Upper lobe of left lung (tissue), 6 donors: ENCODE measurements at regions not wholly inside any gene's neighbourhood (a gene's known extent, or its start where the extent isn't known, plus 50 kb on each side); places are given as distances from the start of the nearest gene placed in this dataset.
A peak's percentile ranks its signal among the peaks of the same experiment; 100 is the strongest.
"Not testable (repeated sequence)": the region's sequence is repeated elsewhere in the genome, so short reads cannot be mapped to it uniquely, and the experiment has no call there.

ENCODE experiments used
- ATAC-seq, 2 donors: fragments of 200-7000 bp; cut with Tn5 transposase; one replicate each; pipeline ENCODE4 v1.9.1; 2022; ENCODE audit warnings: mild to moderate bottlenecking in 2 of 2, moderate library complexity in 2 of 2; ENCODE audit not compliant: low FRiP score in 2 of 2
- DNase-seq, 2 donors: peaks; one replicate each; pipeline ENCODE4 v3.0.0-alpha.2; 2019 to 2020
- H3K27ac ChIP-seq, 4 donors: fragments of 200-600 bp; sonication (generic); one replicate each; pipeline ENCODE4 v1.5.1; 2016 to 2019
- H3K27me3 ChIP-seq, 4 donors: fragments of 200-600 bp; sonication (generic); one replicate each; pipeline ENCODE4 v1.5.1; 2017 to 2019
- H3K36me3 ChIP-seq, 4 donors: fragments of 200-600 bp; sonication (generic); one replicate each; pipeline ENCODE4 v1.5.1; 2016 to 2019
- H3K4me1 ChIP-seq, 4 donors: fragments of 200-600 bp; sonication (generic); one replicate each; pipeline ENCODE4 v1.5.1; 2018 to 2019
- H3K4me3 ChIP-seq, 4 donors: fragments of 200-600 bp; sonication (generic); one replicate each; pipeline ENCODE4 v1.5.1; 2017 to 2019; ENCODE audit warnings: mild to moderate bottlenecking in 2 of 4, moderate library complexity in 1 of 4
- H3K9me3 ChIP-seq, 4 donors: fragments of 200-600 bp; sonication (generic); one replicate each; pipeline ENCODE4 v1.5.1; 2018 to 2019
- EP300 ChIP-seq, 4 donors: sonication (generic); formaldehyde crosslinking; IDR thresholded peaks; one replicate each; pipeline ENCODE4 v1.5.1; 2017; ENCODE audit warnings: antibody characterized with exemption in 4 of 4, control low read depth in 2 of 4
- POLR2A ChIP-seq, 4 donors: fragments of 450-650 bp; IDR thresholded peaks; one replicate each; pipeline ENCODE4 v1.5.1; 2016 to 2017; ENCODE audit warnings: antibody characterized with exemption in 4 of 4, mild to moderate bottlenecking in 2 of 4
- POLR2AphosphoS5 ChIP-seq, 2 donors: sonication (generic); formaldehyde crosslinking; IDR thresholded peaks; one replicate each; pipeline ENCODE4 v1.5.1; 2017; ENCODE audit warnings: antibody characterized with exemption in 2 of 2
- WGBS, 2 donors: methylation state at CpG; one replicate each; pipeline ENCODE4 v1.1.5; 2017 to 2018; 5-methylcytosine and 5-hydroxymethylcytosine counted together
- TF ChIP-seq, protein P1 (sequence below), 6 experiments: fragments of 450-650 bp in 4 of 6; fragments of 200-600 bp in 2 of 6; sonication (generic) in 2 of 6; IDR thresholded peaks; one replicate each; pipeline ENCODE4 v1.5.1; 2016 to 2019; ENCODE audit warnings: antibody characterized with exemption in 6 of 6
- donor health status: DM: no; HTN: no; CAD: no; lungs with moderate emphysema.
- donor health status: DM: no; HTN: yes; CAD: no; lungs with severe emphysema.

DNA sequence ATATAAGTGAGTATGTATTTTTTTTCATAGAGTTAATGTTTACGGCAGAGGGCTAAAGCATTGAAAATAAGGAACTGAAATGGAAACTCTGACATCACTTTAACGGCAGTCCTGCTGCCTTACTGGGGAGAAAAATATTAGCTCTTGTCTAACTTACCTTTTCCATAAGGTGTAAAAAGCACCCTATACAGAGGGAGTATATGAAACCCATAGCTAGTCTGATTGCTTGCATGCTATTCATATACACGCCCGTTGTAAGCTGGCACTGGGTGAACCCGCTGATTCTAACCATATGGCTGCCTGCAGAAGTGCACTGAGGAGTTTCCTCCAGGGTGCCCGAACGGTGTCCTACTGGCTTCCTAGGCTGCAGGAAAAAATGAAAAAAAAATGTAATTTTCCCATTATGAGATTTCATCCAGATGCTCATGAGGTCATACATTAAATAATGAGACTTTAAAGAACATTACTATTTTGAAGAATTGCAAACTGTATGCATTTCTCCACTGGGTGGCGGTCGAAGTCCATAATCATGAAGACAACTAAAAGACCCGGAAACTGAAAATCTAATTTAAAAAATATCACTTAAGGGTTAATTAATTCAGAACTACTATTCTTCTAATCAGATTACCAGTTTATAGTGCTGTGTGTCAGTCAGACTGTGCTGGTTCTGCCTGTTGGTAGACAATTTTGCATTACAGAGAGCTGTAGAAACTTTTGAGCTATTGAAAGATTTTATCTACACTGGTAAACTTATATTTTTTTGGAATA, 144.7 kb downstream of the ALX1 start:
- no peak overlapping the region for H3K4me3 ChIP-seq
- DNase-seq (peak in 1 of 2 donors; percentile 22), ATAC-seq (peak in 1 of 2 donors; percentile 55)
- H3K27ac ChIP-seq: no peak overlapping the region
- H3K36me3 ChIP-seq: no peaks in the 10 kb centered on the region
- H3K4me1 ChIP-seq: no peaks in the 10 kb centered on the region
- H3K27me3 ChIP-seq: no peaks in the 10 kb centered on the region
- no peaks in the 10 kb centered on the region for H3K9me3 ChIP-seq
- WGBS, 2 donors: 53 to 58% methylated on average over 10 of the region's 10 CpGs
- TF ChIP-seq POLR2AphosphoS5 (IDR thresholded peaks at IDR 0.05): no peak
- TF ChIP-seq, protein P1, sequence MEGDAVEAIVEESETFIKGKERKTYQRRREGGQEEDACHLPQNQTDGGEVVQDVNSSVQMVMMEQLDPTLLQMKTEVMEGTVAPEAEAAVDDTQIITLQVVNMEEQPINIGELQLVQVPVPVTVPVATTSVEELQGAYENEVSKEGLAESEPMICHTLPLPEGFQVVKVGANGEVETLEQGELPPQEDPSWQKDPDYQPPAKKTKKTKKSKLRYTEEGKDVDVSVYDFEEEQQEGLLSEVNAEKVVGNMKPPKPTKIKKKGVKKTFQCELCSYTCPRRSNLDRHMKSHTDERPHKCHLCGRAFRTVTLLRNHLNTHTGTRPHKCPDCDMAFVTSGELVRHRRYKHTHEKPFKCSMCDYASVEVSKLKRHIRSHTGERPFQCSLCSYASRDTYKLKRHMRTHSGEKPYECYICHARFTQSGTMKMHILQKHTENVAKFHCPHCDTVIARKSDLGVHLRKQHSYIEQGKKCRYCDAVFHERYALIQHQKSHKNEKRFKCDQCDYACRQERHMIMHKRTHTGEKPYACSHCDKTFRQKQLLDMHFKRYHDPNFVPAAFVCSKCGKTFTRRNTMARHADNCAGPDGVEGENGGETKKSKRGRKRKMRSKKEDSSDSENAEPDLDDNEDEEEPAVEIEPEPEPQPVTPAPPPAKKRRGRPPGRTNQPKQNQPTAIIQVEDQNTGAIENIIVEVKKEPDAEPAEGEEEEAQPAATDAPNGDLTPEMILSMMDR (IDR thresholded peaks at IDR 0.05): peak in 5 of 6 experiments; percentile 19 to 46 (median 30)

DNA sequence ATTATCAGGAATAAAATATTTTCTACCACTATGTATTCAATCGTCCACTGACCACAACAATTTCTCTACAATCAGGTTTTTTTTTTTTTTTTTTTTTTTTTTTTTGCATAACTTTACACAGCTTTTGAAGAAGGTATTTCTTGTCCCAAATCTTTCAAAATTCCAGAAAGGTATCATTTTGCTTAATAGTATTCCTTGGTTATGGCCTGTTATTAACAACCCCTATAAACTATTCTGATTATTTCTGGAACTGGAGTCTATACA, 145.3 kb downstream of the ALX1 start:
- H3K27ac ChIP-seq: no peak overlapping the region
- WGBS, 2 donors: 39 to 44% methylated on average over 1 of the region's 1 CpG
- H3K36me3 ChIP-seq: no peaks in the 10 kb centered on the region
- no peaks in the 10 kb centered on the region for H3K4me1 ChIP-seq
- H3K27me3 ChIP-seq: no peaks in the 10 kb centered on the region
- no peak overlapping the region for H3K4me3 ChIP-seq
- DNase-seq (no peak), ATAC-seq (no peak)
- H3K9me3 ChIP-seq: no peaks in the 10 kb centered on the region
- TF ChIP-seq POLR2A (IDR thresholded peaks at IDR 0.05) (no peak), POLR2AphosphoS5 (IDR thresholded peaks at IDR 0.05) (no peak), EP300 (IDR thresholded peaks at IDR 0.05) (no peak)
- TF ChIP-seq, protein P1 (IDR thresholded peaks at IDR 0.05): no peak

DNA sequence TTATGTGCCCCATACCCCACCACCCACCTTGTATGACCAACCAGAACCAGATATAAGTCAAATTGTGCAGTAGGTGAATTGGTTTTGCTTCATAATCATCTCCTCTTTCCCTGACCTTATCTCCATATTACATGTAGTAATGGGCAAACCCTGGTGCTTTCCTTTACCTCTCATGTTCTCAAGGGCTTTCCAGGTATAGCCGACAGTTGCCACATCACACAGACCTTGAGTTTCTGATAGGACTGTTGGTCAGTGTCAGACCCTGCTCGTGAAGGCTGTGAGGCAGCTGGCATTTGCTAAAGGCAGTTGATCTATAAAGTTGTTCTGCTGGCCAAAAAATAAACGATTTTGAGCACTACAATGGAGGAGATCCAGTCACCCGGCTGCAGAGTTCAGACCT, 145.9 kb downstream of the ALX1 start:
- no peak for ATAC-seq

DNA sequence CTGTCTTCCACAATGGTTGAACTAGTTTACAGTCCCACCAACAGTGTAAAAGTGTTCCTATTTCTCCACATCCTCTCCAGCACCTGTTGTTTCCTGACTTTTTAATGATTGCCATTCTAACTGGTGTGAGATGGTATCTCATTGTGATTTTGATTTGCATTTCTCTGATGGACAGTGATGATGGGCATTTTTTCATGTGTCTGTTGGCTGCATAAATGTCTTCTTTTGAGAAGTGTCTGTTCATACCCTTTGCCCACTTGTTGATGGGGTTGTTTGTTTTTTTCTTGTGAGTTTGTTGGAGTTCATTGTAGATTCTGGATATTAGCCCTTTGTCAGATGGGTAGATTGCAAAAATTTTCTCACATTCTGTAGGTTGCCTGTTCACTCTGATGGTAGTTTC, 153.1 kb downstream of the ALX1 start:
- not testable (repeated sequence) for ATAC-seq, DNase-seq, H3K27ac ChIP-seq, H3K36me3 ChIP-seq, H3K9me3 ChIP-seq, H3K4me3 ChIP-seq, H3K4me1 ChIP-seq, H3K27me3 ChIP-seq

More for the DNA sequence above, 145.9 kb downstream of the ALX1 start:
- Histone ChIP-seq H3K4me1 (no peaks in the 10 kb centered on the region), H3K27ac (no peak overlapping the region), H3K9me3 (no peaks in the 10 kb centered on the region), H3K27me3 (no peaks in the 10 kb centered on the region), H3K4me3 (no peak overlapping the region), H3K36me3 (no peaks in the 10 kb centered on the region)
- peak in 1 of 4 donors; percentile 26 for TF ChIP-seq EP300 (IDR thresholded peaks at IDR 0.05)
- no peak for TF ChIP-seq POLR2AphosphoS5 (IDR thresholded peaks at IDR 0.05)
- TF ChIP-seq POLR2A (IDR thresholded peaks at IDR 0.05): no peak
- TF ChIP-seq, protein P1 (IDR thresholded peaks at IDR 0.05): no peak
- peak in 1 of 2 donors; percentile 39 for DNase-seq
- 31 to 57% methylated on average over 4 of the region's 4 CpGs for WGBS, 2 donors

DNA sequence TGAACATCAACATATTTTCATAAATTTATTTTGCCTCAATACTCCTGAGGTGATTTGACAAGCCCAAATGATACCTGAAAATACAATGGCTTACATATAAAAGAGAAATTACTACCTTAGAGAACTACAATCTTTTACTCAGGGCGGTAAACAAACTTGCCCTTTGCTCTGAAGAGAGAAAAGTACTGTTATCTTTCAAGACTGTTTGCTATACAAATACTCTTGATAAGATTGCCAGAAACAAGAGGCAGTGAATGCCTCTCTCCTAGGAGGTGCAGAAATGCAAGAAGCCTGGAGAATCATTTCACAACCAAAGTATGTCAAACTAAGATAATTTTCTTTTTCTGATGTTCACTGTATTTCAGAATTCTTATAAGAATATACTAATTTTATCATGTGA, 160.3 kb downstream of the ALX1 start:
- H3K4me3 ChIP-seq: no peak overlapping the region
- H3K9me3 ChIP-seq: no peaks in the 10 kb centered on the region
- H3K27ac ChIP-seq: no peak overlapping the region
- no peak for DNase-seq
- peak; percentile 56 to 82 for ATAC-seq
- WGBS, 2 donors: 52 to 69% methylated on average over 1 of the region's 1 CpG
- H3K27me3 ChIP-seq: no peaks in the 10 kb centered on the region
- peaks cover 0 to 7% (median 5%) of the 10 kb centered on the region in 4 donors for H3K4me1 ChIP-seq
- H3K36me3 ChIP-seq: no peaks in the 10 kb centered on the region
- TF ChIP-seq POLR2A (IDR thresholded peaks at IDR 0.05) (no peak), EP300 (IDR thresholded peaks at IDR 0.05) (peak in 1 of 4 donors; percentile 13)

DNA sequence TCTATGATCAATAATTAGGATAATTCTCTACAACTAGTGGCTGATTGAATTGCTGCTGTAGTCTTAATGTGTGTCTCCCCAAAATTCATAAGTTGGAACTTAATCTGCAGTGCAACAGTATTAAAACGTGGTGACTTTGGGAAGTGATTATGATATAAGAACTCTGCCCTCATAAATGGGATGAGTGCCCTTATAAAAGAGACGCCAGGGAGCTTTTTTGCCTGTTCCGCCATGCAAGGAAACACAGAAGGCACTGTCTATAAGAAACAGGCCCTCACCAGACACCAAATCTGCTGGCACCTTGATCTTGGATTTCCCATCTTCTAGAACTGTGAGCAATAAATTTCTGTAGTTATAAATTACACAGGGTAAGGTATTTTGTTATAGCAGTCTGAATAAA, 161.0 kb downstream of the ALX1 start:
- TF ChIP-seq POLR2A (IDR thresholded peaks at IDR 0.05) (no peak), EP300 (IDR thresholded peaks at IDR 0.05) (no peak), POLR2AphosphoS5 (IDR thresholded peaks at IDR 0.05) (no peak)
- TF ChIP-seq, protein P1 (IDR thresholded peaks at IDR 0.05): no peak
- 63 to 81% methylated on average over 3 of the region's 3 CpGs for WGBS, 2 donors
- ATAC-seq: no peak

More for the DNA sequence above, 161.0 kb downstream of the ALX1 start:
- no peak for DNase-seq
- Histone ChIP-seq H3K4me1 (peaks cover 0 to 7% (median 5%) of the 10 kb centered on the region in 4 donors), H3K4me3 (no peak overlapping the region), H3K9me3 (no peaks in the 10 kb centered on the region), H3K27ac (no peak overlapping the region), H3K27me3 (no peaks in the 10 kb centered on the region), H3K36me3 (no peaks in the 10 kb centered on the region)
